Activated CD4-positive, alpha-beta T cell treated with anti-CD3 and anti-CD28 coated beads for 1 hour (primary cell): ENCODE measurements at regions not wholly inside any gene's neighbourhood (a gene's known extent, or its start where the extent isn't known, plus 50 kb on each side); places are given as distances from the start of the nearest gene placed in this dataset.

ENCODE experiments used
- DNase-seq: peaks from one replicate; pipeline ENCODE4 v3.0.0-alpha.2; 2020

- no peak for DNase-seq
Measured at GRCh38 chr3:193780810-193781478, 187.9 kb downstream of the OPA1 start.

- no peak for DNase-seq
Measured at GRCh38 chr3:193782276-193782647, 189.3 kb downstream of the OPA1 start.

- no peak for DNase-seq
Measured at GRCh38 chr3:193782747-193783146, 189.7 kb downstream of the OPA1 start.

DNA sequence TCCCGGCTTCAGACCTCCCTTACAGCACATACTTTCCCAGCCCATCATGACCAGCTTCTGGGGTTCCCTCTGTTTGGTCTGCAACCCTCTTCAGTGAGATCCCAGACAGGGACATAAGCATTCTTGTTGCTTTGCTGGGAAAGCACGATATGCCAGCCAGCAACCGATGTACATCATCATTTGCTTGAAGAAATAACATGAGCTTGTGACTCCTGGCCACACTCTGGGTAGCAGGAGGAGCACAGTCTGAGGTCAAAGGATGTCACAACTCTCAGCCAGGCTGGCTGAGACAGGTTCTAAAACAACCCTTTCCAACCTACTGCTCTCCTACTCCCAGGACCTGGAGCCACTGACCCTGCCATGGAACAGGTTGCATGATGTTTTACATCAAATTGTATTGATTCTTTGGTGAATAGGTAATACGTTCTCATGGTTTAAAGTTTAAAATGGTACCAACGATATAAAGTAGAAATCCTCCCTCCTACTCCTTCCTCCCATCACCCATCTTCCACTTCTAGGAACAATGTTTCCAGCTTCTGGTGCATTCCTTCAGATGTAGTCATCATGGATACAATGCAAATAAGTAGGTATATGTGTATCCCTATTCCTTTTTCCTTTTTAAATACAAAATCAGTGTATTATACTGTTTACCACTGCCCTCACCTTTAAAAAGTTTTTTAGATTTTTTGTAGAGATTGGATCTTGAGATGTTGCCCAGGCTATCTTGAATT is 190.3 kb downstream of the OPA1 start:
- no peak for DNase-seq

- DNase-seq = no peak
Measured at GRCh38 chr3:193784822-193785221, 191.8 kb downstream of the OPA1 start.

DNA sequence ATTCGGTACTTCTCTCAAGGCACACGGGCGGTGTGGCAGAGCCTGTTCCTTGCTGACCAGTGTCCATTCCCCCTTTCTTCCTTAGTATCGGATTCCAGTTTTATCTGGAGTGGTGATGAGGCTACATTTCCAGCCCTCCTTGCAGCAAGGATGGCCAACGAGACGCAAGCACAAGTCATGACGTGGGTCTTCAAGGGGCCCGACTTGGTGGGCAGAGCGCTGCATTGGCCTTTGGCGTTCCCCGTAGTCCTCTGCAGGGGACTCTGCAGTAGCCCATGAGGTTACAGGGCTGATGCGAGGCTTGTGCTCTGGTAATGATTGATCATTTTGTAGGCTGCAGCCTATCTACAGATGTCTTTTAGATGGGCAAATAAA is 194.5 kb downstream of the OPA1 start:
- DNase-seq = no peak

- no peak for DNase-seq
Measured at GRCh38 chr3:193788189-193788991, 195.4 kb downstream of the OPA1 start.

DNA sequence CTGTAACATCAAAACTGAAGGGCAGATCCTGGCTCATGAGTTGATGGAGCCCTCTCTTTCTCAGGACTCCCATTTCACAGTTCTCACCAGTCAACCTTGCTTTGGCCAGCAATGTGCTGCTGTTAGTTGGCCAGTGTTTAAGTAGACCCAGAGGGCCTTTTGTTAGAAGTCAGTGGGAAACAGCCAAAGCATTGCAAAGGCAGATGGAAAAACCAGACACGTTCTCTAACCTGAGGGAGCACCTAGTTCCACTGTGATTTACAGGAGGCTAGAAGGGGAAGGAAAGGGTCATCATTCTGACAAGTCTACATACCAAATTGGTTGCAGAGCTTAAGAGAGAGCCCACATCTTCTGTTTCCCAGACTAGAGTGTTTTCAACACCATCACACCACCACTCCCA is 196.4 kb downstream of the OPA1 start:
- DNase-seq = no peak

GRCh38 chr3:193790086-193790990 is 197.3 kb downstream of the OPA1 start:
- DNase-seq = no peak

- no peak for DNase-seq
Measured at GRCh38 chr3:193791041-193792032, 198.3 kb downstream of the OPA1 start.

GRCh38 chr3:193793123-193793522 is 200.1 kb downstream of the OPA1 start:
- DNase-seq = no peak

DNA sequence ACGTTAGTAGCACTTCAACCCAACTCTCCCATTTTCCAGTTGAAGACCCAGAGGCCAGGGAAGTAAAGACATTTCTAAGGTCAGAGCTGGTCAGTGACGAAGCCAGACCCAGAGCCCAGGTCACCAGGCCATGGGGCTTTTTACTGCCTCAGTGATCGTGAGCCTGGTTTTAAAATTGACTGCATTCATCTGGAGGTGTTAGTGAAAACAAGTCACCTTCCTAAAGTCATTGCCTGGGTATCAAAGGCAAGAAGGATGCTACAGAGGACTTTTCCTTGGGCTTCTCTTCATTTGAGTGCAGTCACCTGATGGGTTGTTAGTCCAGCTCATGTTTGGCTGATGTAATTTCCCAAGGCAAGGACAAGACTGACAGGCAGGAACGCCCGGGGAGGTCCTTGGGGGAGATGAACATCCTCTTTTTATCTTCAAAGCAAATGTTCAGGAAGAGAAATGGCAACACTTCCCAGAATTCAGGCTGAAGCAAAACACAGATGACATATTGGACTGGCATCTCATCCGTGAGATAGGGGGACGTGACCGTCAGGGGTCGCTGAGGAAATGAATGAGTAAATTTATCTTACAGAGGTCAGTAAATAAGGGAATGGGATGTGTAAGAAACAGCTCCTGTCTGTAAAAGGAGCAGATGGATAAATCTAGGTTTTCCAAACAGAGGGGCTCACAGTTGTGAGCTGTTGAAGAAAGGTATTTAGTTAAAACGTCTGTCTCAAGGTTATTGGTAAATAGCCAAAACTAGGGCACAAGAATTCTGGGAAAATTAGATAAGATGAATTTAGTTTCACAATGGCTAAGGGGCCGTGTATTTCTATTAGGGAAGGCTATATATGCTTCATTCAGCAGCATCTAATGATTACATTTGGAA is 201.2 kb downstream of the OPA1 start:
- no peak for DNase-seq

DNA sequence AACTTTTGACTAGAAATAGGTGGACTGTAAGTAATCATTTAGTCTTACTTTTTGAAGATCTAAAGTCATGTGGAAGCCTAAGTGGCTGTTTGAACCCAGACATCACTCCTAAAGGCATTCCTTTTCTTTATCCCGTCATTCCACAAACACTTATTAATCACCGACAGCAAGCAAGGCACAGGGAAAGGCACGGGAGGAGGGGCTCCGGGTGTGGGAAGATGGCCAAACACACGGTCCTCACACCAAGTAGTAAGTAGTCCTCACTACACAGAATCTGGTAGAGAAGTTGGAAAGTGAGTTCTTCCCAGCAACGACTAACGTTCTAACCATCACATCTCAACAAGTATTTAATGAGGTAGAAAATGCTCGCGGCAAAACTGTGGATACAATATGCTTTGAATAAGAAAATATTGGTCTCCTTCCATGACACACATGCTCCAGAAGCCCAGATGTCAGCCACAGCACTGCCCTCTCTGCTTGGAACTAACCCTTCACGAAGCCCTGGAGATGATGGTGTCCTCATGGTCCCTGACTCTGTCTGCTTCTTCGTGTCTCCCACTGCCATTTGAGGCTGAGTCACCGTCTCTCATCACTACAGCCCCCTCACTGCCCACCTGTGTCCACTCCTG is 202.2 kb downstream of the OPA1 start:
- DNase-seq = no peak

DNA sequence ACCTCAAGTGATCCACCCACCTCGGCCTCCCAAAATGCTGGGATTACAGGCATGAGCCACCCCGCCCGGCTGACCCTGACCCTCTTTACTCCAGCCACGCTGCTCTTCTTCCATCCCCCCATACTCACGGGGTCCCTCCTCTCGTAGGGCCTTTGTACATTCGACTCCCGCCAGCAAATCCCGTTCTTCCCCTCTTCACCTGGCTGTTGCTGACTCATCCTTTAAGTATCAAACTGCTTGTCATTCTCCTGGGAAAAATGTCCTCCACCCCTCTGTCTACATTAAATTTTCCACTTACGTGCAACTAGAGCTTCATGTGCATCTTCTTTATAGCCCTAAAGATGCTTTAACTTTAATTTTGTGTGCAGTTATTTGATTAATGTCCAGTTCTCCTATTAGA is 203.1 kb downstream of the OPA1 start:
- DNase-seq = no peak

GRCh38 chr3:193797566-193797965 is 204.6 kb downstream of the OPA1 start:
- DNase-seq = no peak

- DNase-seq = no peak
Measured at GRCh38 chr3:193798051-193798450, 205.0 kb downstream of the OPA1 start.

GRCh38 chr3:193800138-193801043 is 207.4 kb downstream of the OPA1 start:
- no peak for DNase-seq

GRCh38 chr3:193801097-193801496 is 208.1 kb downstream of the OPA1 start:
- no peak for DNase-seq

GRCh38 chr3:193803288-193803687 is 210.3 kb downstream of the OPA1 start:
- no peak for DNase-seq
